ENCODE measurements at regions not wholly inside any gene's neighbourhood (a gene's known extent, or its start where the extent isn't known, plus 50 kb on each side); places are given as distances from the start of the nearest gene placed in this dataset.
"Not testable (repeated sequence)": the region's sequence is repeated elsewhere in the genome, so short reads cannot be mapped to it uniquely, and the experiment has no call there.

DNA sequence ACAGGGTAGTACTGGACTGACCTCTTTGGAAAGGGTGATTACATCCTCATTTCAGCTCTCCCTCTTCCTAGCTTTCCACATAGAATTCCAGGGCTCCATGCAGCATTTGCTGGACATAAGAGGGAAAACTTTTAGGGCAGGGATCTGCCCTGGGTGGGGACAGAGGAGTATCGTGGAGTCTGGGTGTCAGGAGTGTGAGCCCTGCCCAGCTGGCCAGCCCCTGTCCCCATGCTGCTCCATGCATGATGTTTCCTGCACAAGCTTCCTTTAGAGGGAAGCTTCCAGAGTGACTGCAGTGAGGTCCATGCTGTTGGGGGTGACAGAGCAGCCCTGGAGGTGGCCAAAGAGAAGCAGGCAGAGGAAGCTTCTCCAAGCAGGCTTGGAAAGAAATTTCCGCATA, 214.5 kb downstream of the POTEH start:
- WGBS (ENCODE audit: extremely low coverage, insufficient coverage, insufficient read length), result no CpG with 5 or more reads among the region's 2 CpGs
- H3K27me3 ChIP-seq (ENCODE audit: insufficient read depth, low read length); H3K27ac ChIP-seq (ENCODE audit: low read depth, low read length); H2BK120ac ChIP-seq (ENCODE audit: insufficient read depth, low read length, poor library complexity); H3K4me3 ChIP-seq (ENCODE audit: low read depth, low read length); H3K4me2 ChIP-seq (ENCODE audit: low read length); H3K4me1 ChIP-seq (ENCODE audit: control insufficient read depth in 1 of 2, insufficient read depth in 2 of 2, low read length in 2 of 2); DNase-seq; H4K12ac ChIP-seq (ENCODE audit: low read depth, low read length); H3K23ac ChIP-seq (ENCODE audit: low read length); H3K4ac ChIP-seq (ENCODE audit: low read depth, low read length); H2AFZ ChIP-seq (ENCODE audit: insufficient read depth, low read length, poor library complexity); H2AK5ac ChIP-seq (ENCODE audit: low read length); H2BK12ac ChIP-seq (ENCODE audit: low read length); H3K79me1 ChIP-seq (ENCODE audit: low read length); H3K14ac ChIP-seq (ENCODE audit: low read length); H3K18ac ChIP-seq (ENCODE audit: low read length); H3K79me2 ChIP-seq (ENCODE audit: control insufficient read depth, insufficient read depth, low read length, poor library complexity); H2BK5ac ChIP-seq (ENCODE audit: low read depth, low read length, poor library complexity); H4K8ac ChIP-seq (ENCODE audit: low read depth, low read length); H3K9me3 ChIP-seq (ENCODE audit: insufficient read depth, low read depth, low read length); H4K91ac ChIP-seq (ENCODE audit: low read depth, low read length); H3K9ac ChIP-seq (ENCODE audit: low read length); H3K36me3 ChIP-seq (ENCODE audit: control insufficient read depth in 1 of 2, insufficient read depth in 2 of 2, low read length in 2 of 2): not testable (repeated sequence)

DNA sequence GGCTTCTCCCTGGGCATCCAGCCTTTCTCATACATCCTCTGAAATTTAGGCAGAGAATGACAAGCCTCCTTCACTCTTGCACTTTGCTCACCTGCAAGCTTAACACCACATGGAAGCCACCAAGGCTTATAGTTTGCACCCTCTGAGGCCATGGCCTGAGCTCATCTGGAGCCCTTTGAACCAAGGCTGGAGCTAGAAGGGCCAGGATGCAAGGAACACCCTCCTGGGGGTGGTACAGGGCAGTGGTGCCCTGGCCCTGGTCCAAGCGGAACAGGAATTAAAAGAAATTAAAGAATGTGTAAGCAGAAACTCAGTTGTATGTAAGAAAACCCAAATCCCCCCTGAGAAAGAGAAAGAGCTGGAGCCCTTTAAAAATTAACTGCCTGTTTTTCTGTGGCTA, 221.9 kb downstream of the POTEH start:
- DNase-seq; H3K4me1 ChIP-seq (ENCODE audit: control insufficient read depth in 1 of 2, insufficient read depth in 2 of 2, low read length in 2 of 2); H3K27ac ChIP-seq (ENCODE audit: low read depth, low read length); H2AFZ ChIP-seq (ENCODE audit: insufficient read depth, low read length, poor library complexity); H3K27me3 ChIP-seq (ENCODE audit: insufficient read depth, low read length); H2AK5ac ChIP-seq (ENCODE audit: low read length); H3K79me2 ChIP-seq (ENCODE audit: control insufficient read depth, insufficient read depth, low read length, poor library complexity); H4K12ac ChIP-seq (ENCODE audit: low read depth, low read length); H3K23ac ChIP-seq (ENCODE audit: low read length); H3K79me1 ChIP-seq (ENCODE audit: low read length); H2BK120ac ChIP-seq (ENCODE audit: insufficient read depth, low read length, poor library complexity); H3K14ac ChIP-seq (ENCODE audit: low read length); H3K36me3 ChIP-seq (ENCODE audit: control insufficient read depth in 1 of 2, insufficient read depth in 2 of 2, low read length in 2 of 2); H3K9me3 ChIP-seq (ENCODE audit: insufficient read depth, low read depth, low read length); H3K4ac ChIP-seq (ENCODE audit: low read depth, low read length); H3K4me2 ChIP-seq (ENCODE audit: low read length); H4K91ac ChIP-seq (ENCODE audit: low read depth, low read length); H3K9ac ChIP-seq (ENCODE audit: low read length); H3K4me3 ChIP-seq (ENCODE audit: low read depth, low read length); H2BK5ac ChIP-seq (ENCODE audit: low read depth, low read length, poor library complexity); H2BK12ac ChIP-seq (ENCODE audit: low read length); H3K18ac ChIP-seq (ENCODE audit: low read length); H4K8ac ChIP-seq (ENCODE audit: low read depth, low read length): not testable (repeated sequence)
- no CpG with 5 or more reads among the region's 1 CpG for WGBS (ENCODE audit: extremely low coverage, insufficient coverage, insufficient read length)

DNA sequence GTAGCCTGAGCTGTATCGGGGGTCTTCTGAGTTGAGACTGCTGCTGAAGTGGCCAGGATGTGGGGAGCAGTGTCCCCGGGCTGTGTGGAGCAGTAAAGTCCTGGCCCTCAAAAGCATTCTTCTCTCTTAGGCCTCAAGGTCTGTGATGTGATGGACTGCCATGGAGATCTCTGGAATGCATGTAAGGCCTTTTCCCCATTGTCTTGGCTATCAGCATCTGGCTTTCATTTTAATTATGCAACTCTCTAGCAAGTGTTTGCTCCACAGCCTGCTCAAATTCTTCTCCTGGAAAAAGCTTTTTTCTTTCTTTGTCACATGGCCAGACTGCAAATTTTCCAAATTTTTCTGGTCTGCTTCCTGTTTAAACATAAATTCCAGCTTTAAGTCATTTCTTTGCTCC, 229.3 kb downstream of the POTEH start:
- H3K79me1 ChIP-seq (ENCODE audit: low read length); H3K9me3 ChIP-seq (ENCODE audit: insufficient read depth, low read depth, low read length); H4K8ac ChIP-seq (ENCODE audit: low read depth, low read length); H2AK5ac ChIP-seq (ENCODE audit: low read length); H3K4me1 ChIP-seq (ENCODE audit: control insufficient read depth in 1 of 2, insufficient read depth in 2 of 2, low read length in 2 of 2); H2BK5ac ChIP-seq (ENCODE audit: low read depth, low read length, poor library complexity); H3K9ac ChIP-seq (ENCODE audit: low read length); DNase-seq; H2BK120ac ChIP-seq (ENCODE audit: insufficient read depth, low read length, poor library complexity); H4K91ac ChIP-seq (ENCODE audit: low read depth, low read length); H3K4ac ChIP-seq (ENCODE audit: low read depth, low read length); H3K79me2 ChIP-seq (ENCODE audit: control insufficient read depth, insufficient read depth, low read length, poor library complexity); H2AFZ ChIP-seq (ENCODE audit: insufficient read depth, low read length, poor library complexity); H3K23ac ChIP-seq (ENCODE audit: low read length); H2BK12ac ChIP-seq (ENCODE audit: low read length); H4K12ac ChIP-seq (ENCODE audit: low read depth, low read length); H3K14ac ChIP-seq (ENCODE audit: low read length); H3K4me2 ChIP-seq (ENCODE audit: low read length); H3K27ac ChIP-seq (ENCODE audit: low read depth, low read length); H3K27me3 ChIP-seq (ENCODE audit: insufficient read depth, low read length); H3K18ac ChIP-seq (ENCODE audit: low read length); H3K4me3 ChIP-seq (ENCODE audit: low read depth, low read length); H3K36me3 ChIP-seq (ENCODE audit: control insufficient read depth in 1 of 2, insufficient read depth in 2 of 2, low read length in 2 of 2): not testable (repeated sequence)
- WGBS (ENCODE audit: extremely low coverage, insufficient coverage, insufficient read length), result no CpG with 5 or more reads among the region's 2 CpGs

DNA sequence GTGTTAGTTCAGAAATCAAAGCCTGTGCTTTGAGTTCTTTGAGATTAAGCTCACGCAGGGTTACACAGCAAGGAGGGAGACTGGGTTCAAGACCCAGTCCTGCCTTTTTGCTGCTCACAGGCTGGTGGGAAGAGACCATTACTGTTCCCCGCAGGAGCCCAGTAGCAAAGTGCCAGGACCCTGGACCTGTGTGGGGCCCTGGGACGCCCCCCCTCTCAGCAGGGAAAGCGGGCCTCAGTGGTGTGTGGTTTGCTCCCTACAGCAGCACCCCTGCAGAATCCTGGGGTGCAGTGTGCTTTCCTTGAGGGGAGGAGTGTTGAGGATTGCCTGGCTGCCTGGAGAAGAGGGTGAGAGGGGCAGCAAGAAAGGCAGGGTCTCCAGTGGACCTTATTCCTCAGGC, 231.1 kb downstream of the POTEH start:
- peaks cover 11% of the 10 kb centered on the region for H3K9me3 ChIP-seq (ENCODE audit: insufficient read depth, low read depth, low read length)
- not testable (repeated sequence) for H3K18ac ChIP-seq (ENCODE audit: low read length); H2AK5ac ChIP-seq (ENCODE audit: low read length); H4K12ac ChIP-seq (ENCODE audit: low read depth, low read length); H2BK120ac ChIP-seq (ENCODE audit: insufficient read depth, low read length, poor library complexity); H3K27me3 ChIP-seq (ENCODE audit: insufficient read depth, low read length); H2BK5ac ChIP-seq (ENCODE audit: low read depth, low read length, poor library complexity); H2AFZ ChIP-seq (ENCODE audit: insufficient read depth, low read length, poor library complexity); H3K79me1 ChIP-seq (ENCODE audit: low read length); H3K36me3 ChIP-seq (ENCODE audit: control insufficient read depth in 1 of 2, insufficient read depth in 2 of 2, low read length in 2 of 2); H3K14ac ChIP-seq (ENCODE audit: low read length); H3K4me1 ChIP-seq (ENCODE audit: control insufficient read depth in 1 of 2, insufficient read depth in 2 of 2, low read length in 2 of 2); H3K9ac ChIP-seq (ENCODE audit: low read length); H3K27ac ChIP-seq (ENCODE audit: low read depth, low read length); H3K4me3 ChIP-seq (ENCODE audit: low read depth, low read length); H4K8ac ChIP-seq (ENCODE audit: low read depth, low read length); H3K23ac ChIP-seq (ENCODE audit: low read length); DNase-seq; H3K79me2 ChIP-seq (ENCODE audit: control insufficient read depth, insufficient read depth, low read length, poor library complexity); H3K4ac ChIP-seq (ENCODE audit: low read depth, low read length); H2BK12ac ChIP-seq (ENCODE audit: low read length); H3K4me2 ChIP-seq (ENCODE audit: low read length); H4K91ac ChIP-seq (ENCODE audit: low read depth, low read length)
- no CpG with 5 or more reads among the region's 4 CpGs for WGBS (ENCODE audit: extremely low coverage, insufficient coverage, insufficient read length)

DNA sequence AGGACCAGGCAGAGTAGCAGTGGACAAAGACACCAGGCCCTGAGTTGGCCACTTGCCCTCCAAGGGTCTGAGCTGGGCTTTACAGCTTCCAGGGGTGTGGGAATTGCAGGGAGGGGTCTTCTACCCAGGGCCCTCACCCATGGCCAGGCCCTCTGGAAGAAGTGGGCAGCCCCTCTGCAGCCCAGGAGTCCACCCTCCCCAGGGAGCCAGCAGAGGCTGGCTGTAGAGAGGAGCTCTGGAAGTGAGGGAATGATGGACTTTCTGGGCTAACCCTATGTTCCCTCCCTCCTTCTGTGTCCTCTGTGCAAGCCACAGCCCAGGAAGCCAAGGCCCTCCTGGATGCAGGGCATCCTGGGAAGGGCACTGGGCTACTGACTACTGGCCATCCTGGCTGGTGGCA, 232.3 kb downstream of the POTEH start:
- not testable (repeated sequence) for H4K8ac ChIP-seq (ENCODE audit: low read depth, low read length); H3K79me2 ChIP-seq (ENCODE audit: control insufficient read depth, insufficient read depth, low read length, poor library complexity); H3K27me3 ChIP-seq (ENCODE audit: insufficient read depth, low read length); H2BK12ac ChIP-seq (ENCODE audit: low read length); H4K12ac ChIP-seq (ENCODE audit: low read depth, low read length); H3K14ac ChIP-seq (ENCODE audit: low read length); H3K4ac ChIP-seq (ENCODE audit: low read depth, low read length); H3K36me3 ChIP-seq (ENCODE audit: control insufficient read depth in 1 of 2, insufficient read depth in 2 of 2, low read length in 2 of 2); H3K4me3 ChIP-seq (ENCODE audit: low read depth, low read length); H2AK5ac ChIP-seq (ENCODE audit: low read length); H3K4me1 ChIP-seq (ENCODE audit: control insufficient read depth in 1 of 2, insufficient read depth in 2 of 2, low read length in 2 of 2); H3K18ac ChIP-seq (ENCODE audit: low read length); H4K91ac ChIP-seq (ENCODE audit: low read depth, low read length); H3K23ac ChIP-seq (ENCODE audit: low read length); H3K4me2 ChIP-seq (ENCODE audit: low read length); H2AFZ ChIP-seq (ENCODE audit: insufficient read depth, low read length, poor library complexity); H2BK5ac ChIP-seq (ENCODE audit: low read depth, low read length, poor library complexity); H3K27ac ChIP-seq (ENCODE audit: low read depth, low read length); H3K79me1 ChIP-seq (ENCODE audit: low read length); H2BK120ac ChIP-seq (ENCODE audit: insufficient read depth, low read length, poor library complexity); H3K9ac ChIP-seq (ENCODE audit: low read length); DNase-seq
- peaks cover 11% of the 10 kb centered on the region for H3K9me3 ChIP-seq (ENCODE audit: insufficient read depth, low read depth, low read length)

All from trophoblast cell (in vitro differentiated cells and primary cell).